Inflammatory macrophage treated with lipopolysaccharide for 1 hour (primary cell): ENCODE measurements at regions not wholly inside any gene's neighbourhood (a gene's known extent, or its start where the extent isn't known, plus 50 kb on each side); places are given as distances from the start of the nearest gene placed in this dataset.
"Not testable (repeated sequence)": the region's sequence is repeated elsewhere in the genome, so short reads cannot be mapped to it uniquely, and the experiment has no call there.

ENCODE experiments used
- DNase-seq, 2 donors: peaks; one replicate each; pipeline ENCODE4 v3.0.0-alpha.2; 2020 to 2022

DNA sequence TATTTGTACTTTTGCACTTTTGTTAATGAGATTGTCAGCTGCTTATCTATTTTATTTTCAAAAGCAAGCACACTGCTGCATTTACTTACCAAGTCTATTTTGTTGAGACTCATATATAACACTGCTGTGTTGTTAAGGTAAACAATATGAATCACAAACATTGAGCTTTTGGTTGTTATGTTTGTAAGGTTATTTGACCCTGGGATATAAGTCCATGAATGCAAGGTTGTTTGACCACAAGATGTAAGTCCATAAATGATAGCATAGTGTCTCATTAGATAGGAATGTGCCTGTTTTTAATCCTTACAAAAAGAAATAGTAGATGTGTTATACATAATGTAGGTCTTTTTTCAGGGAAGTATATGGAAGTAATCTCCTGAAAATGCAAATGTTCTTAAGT, 845.9 kb downstream of the CDH9 start:
- DNase-seq: no peak

DNA sequence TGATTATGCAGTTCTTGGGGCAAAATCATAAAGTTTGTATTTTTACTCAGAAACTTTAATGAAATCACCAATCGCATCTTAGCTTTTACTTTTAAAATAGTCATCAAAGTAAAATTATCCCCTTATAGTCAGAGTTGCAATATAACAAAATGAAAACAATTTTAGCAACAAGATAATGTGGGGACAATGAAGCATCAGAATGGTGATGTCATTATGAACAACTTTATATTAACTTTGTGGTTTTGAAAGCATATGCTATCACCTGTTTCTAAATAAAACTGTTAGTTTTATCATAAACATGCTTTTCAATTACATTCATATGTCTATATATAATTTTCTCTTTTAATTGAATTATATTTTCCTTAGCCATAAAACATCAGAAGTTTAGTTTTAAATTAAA, 856.8 kb downstream of the CDH9 start:
- DNase-seq: no peak

DNA sequence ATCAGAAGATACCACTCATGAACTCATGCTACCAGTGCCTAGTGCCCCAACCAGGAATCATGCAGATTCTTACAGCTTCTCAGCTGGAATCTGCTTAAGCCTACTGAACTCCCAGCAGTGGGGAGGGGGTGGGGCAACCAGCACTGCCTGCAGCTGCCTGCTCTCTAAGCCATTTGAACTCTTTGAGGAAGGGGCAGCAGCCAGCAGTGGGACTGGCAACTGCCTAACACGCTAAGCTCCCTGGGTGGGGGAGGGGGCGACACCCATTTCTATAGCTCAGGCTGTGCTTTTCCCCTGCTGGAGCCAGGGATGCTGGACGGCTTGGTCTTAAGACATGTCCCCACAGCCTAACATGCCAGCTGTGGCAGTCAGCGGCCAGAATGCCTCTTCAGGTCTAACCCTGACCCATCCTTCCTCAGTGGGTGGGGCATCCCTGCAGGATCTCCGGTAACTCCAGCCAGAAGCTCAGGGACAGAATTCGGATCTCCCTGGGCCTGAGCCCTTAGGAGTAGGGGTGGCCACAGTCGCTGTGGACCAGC, 889.7 kb downstream of the CDH9 start:
- no peak for DNase-seq

DNA sequence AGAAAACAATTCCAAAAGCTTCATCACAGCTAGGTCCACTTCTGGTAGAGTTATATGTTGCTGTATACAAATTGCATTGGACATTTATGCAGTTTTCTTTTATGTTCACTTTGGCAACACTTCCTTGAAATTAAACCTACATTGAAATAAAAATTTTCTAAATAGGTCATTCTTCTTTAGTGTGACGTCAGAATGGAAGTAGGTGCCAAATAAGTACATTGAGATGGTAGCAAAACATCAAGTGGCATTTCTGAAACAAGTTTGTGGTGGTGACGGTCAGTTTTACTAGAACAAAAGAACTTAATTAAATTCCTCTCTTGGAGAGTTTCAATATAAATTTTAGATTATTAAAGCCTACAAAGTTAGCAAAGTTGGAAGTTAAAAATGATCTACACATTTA, 895.1 kb downstream of the CDH9 start:
- no peak for DNase-seq

DNA sequence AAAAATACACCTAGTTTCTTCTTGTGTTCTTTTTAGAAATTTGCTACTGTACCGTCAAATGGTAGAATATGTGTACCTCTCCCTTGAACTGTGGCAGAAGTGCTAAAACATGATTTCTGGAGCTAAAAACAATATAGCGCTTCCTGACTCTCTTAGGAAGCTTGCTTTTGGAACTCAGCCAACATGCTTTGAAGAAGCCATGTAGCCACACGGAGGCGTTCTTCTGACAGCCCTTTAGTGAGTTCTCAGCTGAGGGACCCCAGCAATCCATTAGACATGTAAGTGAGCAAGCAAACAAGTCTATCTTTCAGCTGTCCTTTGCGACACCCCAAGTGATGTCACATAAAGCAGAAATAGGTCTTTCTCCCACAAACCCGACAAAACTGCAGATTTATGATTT, 917.0 kb downstream of the CDH9 start:
- DNase-seq: no peak

DNA sequence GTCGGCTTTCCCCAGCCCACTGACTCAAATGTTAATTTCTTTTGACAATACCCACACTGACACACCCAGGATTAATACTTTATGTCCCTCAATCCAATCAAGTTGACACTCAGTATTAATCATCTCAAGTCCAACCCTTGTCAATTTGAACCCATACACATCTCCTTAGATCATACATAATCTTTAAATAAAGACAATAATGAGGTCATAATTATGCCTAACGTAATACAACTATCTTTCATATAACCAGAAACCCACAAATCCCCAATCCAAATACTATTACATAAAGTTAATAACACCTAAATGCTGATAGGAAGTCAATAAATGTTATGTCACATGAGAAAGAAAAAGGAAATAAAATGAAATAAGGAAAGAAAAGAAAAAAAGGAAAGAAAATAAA, 934.2 kb downstream of the CDH9 start:
- no peak for DNase-seq

DNA sequence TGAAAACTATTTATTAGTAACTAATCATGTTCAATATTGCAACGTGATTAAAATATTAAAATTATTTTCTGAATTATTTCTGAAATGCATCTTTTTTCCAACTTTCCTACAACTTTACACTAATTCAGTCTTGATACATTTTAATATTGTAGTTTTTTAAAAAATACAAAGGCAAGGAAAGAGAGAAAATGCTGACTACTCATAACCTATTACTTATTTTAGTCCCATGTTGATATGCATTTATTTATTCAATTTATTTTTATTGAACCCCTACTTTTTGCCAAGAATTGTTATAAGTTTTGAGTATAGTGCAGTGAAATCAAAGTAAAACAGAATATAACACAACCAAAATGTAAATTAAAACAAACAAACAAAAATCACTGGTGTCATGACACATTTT, 978.2 kb downstream of the CDH9 start:
- DNase-seq: no peak

DNA sequence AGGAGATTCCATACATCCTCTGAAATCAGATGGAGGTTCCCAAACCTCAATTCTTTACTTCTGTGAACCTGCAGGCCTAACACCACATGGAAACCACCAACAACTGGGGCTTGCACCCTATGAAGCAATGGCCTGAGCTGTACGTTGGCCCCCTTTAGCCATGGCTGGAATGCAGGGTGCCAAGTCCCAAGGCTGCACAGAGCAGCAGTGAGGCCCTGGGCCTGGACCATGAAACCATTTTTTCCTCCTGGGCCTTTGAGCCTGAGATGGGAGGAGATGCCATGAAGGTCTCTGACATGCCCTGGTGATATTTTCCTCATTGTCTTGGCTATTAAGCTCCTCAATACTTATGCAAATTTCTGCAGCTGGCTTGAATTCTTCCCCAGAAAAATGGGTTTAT, 983.8 kb downstream of the CDH9 start:
- no peak for DNase-seq

DNA sequence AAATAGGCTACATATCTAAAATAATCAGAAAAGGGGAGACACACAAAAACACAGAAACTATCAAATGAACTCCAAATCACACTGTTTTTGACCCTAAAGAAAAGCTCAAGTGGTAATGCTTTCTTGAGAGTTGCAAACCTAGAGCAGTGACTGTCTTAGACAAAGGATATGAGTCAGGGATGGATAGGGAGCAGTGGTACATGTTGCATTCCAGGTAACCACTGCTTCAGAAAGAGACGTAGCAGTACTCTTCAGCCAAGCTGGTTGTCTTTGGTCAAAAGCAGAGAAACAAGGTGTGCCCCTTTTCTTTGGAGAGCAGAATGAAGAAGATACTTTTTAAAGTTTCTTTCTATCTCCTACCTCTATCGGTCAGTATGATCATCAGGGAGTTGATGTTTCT, 1003.6 kb downstream of the CDH9 start:
- DNase-seq: no peak

DNA sequence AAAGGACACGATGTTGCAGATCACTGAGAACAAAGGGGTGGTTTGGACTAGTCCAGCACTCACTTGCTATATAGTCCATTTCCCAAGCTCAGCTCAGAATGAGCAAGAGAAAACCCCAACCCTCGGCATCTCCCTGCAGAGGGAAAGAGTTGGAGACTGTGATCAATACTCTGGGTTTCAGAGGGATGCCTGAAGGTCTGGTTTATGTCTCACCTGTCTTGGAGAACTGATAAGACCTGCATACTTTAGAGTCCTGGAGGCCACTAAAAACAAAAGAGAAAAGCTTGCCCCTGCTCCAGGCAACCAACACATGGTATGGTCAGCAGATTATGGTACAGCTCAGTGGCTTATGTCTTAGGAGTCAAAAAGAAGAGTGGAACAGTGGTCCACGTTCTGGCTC, 1006.9 kb downstream of the CDH9 start:
- no peak for DNase-seq

DNA sequence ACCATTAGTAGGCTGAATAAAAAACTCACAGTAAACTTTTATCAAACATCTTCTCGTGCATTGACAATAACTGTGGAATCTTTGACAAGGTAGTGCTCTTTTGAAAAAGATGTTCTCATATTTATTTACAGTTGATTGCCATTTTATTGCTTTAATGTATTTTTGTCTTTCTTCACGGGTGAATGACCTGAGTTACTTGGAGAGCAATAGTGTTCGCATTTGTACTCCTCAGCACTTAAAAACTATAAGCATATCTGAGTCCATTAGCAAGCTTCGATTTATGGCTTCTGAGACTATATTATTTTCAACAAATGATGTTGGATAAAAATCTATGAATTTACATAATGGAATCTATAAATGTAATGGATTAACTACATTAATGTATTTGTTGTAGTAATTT, 1012.3 kb downstream of the CDH9 start:
- no peak for DNase-seq

DNA sequence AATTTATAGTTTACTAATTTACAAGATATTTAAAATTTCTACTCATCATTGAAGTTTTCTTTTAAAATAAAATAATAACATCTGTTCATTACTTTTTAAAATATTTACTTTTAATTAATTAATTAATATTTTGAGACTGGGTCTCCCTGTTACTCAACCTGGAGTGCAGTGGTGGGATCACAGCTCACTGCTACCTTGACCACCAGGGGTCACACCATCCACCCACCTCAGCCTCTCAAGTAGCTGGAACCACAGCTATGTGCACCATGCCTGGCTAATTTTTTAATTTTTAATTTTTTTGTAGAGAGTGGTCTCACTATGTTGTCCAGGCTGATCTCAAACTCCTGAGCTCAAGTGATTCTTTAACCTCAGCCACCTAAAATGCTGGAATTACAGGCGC, 1013.6 kb downstream of the CDH9 start:
- no peak for DNase-seq

DNA sequence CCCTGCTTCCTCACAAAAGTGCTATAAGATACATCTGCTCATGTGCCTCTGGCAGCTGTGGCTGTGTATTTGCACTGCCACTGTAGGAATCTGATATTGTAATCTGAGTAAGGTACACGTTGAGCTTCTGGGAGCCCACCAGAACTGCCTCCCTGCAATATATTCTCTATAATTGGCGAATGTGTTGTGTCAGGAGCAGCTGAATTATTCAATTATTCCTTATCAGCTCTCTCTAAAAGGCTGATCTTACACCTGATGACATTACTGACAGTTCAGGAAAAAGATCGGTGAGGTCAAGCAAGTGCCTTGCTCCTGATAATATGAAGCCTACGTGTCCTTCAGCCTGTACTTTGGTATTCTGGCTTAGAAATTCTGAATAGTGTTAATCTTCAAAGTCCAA, 1015.0 kb downstream of the CDH9 start:
- no peak for DNase-seq

DNA sequence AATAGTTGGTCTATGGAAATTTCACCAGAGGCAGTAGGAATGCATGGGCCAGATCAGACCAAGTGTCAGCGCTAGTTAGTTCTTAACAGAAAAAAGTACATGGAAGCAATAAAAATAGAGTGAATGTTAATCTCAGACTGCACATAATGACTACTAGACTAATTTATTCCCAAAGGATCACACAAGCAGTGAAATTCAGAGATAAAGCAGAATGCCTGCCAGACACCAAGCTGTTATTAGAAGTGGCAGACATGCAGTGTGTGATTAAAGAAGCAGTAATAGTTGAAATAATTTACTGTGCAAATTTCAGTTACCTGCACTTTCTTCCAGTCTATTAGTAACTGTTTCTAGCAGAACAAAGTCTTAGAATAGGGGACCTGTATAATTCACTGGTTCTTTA, 1024.2 kb downstream of the CDH9 start:
- no peak for DNase-seq

DNA sequence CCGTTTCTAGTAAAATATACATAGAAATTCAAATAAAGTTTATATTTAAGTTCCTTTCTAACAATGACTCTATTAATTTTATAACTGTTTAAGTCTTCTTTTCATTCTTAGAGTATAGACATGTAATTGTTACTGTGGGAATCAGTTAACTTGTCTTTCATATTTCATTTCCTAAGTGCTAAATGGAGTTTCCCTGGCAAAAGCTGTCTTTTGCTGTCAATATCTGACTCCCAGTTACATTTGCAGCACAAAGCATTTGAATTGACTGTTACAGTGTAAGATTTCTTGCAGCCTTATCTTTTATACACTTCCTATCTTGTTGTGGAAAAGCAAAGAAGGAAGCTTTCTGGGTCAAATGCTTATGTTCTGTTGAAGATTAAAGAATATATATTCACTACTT, 1026.3 kb downstream of the CDH9 start:
- DNase-seq: no peak

DNA sequence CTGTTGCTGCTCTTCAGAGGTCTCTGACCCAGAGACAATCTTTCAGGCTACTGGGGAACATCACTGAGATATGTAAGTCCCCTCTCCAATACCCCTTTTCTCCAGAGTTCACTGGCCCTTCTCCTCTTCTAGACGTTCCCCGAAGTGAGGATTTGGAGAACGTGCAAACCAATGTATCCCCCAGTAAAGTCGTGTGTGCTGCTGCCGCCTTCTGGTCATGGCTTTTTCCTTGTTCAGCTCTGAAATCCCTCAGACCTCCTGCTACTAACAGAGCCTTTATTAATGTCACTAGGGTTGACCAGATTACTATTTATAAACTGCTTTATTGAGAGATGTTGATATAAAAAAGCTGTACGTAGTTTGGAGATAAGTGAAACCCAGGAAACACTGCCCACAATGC, 1028.6 kb downstream of the CDH9 start:
- DNase-seq: no peak

DNA sequence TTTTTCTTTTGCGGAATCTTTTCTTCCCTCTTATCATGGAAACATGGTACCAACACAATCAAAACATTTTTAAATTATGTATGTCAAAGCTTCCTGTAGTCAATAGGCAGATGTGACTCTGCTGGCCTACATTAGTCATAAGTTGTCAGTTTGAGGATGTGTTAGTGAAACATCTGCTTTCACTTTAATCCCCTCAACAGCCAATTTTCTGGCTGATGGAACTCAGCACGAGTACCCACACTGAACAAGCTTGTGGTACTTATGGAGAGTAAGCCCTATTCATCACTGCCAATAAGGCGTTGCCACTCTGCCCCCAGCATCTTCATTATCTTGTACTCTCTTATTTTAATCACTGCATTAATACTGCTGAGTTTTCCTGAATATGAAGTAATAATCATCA, 1034.4 kb downstream of the CDH9 start:
- no peak for DNase-seq

DNA sequence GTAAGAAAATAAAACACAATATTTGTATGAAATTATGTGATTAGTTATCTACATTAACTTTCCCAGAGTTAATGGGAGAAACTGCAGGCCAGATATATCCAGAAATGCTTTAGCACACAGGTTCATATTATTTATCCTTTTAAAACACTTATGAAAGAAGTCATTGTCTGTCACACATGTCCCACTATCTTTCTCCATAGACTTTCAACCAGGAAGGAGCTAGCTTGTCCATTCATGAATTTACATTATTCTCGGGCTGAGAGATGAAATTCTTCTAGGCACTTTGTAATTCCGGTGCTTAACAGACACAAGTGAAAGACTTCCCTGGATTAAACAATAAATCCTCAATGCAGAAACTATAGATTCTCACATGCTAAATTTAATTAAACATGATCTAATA, 1043.2 kb downstream of the CDH9 start:
- no peak for DNase-seq

DNA sequence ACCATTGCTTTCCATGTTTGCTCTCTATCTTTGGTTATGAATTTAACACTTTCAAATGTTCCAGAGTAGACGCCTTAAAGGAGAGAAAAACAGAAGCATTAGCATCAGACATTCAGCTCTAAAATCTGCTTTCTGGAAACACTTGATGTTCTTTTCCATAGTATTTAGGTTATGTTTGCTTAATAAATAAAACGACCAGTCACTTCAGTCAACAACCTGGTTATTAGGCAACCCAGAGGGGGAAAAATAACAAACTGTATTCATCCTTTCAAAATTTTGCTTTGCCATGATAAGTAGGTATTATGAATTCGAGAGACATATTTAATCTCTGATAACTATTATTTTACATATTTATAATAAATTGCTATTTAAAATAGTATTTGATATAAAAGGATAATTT, 1044.7 kb downstream of the CDH9 start:
- no peak for DNase-seq

DNA sequence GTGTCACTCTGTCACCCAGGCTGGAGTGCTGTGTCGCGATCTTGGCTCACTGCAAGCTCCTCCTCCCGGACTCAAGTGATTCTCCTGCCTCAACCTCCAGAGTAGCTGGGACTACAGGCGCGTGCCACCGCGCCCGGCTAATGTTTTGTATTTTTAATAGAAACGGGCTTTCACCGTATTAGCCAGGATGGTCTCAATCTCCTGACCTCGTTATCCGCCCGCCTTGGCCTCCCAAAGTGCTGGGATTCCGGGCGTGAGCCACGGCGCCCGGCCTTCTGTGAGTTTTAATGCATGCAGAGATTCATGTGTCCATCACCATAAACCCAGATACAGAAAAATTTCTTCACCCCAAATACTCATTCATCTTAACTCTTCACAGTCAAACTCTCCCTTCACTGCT, 1046.7 kb downstream of the CDH9 start:
- no peak for DNase-seq

DNA sequence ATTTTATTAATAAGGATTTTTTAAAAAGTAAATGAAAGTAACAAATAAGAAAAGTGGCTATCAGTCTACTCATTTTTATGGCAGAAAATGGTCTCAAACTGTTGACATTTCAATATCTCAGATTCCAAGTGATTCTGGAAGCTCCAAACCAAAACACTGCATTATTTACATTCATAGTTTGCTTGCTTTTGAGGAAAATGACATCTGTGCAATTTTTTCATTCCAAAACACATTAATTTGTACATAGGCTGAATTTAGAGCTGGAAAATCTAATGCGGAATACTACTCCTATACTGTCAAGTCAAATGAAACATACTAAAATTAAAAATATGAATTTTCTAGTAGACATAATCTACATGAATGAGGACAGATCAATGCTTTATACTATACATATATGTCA, 1047.6 kb downstream of the CDH9 start:
- no peak for DNase-seq

DNA sequence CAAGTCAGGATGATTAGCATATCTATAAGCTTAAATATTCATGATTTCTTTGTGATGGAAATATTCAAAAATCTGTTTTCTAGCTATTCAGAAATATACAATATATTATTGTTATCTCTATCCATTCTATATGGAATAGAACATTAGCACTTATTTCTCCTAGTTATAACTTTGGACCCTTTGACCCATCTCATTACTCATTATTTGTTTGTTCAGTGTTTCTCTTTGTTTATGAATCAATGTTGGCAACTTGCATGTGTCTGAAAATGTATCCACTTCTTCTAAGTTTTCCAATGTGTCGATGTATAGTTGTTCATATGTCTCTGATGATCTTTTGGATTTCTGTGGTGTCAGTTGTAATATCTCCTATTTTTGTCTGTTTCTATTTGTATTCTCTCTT, 1059.3 kb downstream of the CDH9 start:
- no peak for DNase-seq

DNA sequence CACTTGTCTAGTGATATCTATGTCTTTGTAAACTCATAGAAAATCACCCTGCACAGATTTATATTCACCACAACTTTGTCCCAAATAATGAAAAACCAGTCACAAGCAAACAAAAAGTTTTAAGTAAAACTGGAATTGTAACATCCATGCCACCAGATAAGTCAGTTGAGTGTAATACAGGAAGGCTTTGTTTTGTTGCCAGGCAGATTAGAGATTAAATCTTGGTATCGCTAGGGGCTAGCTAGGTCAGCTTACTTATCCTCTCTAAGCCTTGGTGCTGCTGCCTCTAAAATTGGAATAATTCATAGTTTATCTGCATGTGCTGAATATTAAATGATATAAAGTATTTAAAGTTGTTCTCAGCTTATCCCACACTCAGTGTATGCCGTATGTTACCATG, 1062.5 kb downstream of the CDH9 start:
- DNase-seq: no peak

DNA sequence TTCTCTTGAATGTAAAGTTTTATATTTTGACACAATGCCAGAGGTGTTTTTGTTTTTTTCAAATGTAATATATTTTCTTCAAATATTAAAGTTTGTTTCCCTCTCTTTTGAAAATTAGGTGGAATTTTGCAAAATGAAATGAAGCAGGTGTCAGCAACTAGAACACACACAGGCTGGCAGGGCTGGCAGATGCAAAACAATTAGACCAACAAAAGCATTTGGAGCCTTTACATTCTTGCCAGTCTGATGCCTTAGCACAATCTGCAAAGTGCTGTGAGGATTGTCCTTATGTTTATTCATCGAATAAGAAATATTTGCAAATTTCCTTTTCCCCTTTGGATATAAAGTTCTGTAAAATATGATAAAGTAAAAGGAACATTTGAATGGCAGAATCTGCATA, 1063.9 kb downstream of the CDH9 start:
- no peak for DNase-seq

DNA sequence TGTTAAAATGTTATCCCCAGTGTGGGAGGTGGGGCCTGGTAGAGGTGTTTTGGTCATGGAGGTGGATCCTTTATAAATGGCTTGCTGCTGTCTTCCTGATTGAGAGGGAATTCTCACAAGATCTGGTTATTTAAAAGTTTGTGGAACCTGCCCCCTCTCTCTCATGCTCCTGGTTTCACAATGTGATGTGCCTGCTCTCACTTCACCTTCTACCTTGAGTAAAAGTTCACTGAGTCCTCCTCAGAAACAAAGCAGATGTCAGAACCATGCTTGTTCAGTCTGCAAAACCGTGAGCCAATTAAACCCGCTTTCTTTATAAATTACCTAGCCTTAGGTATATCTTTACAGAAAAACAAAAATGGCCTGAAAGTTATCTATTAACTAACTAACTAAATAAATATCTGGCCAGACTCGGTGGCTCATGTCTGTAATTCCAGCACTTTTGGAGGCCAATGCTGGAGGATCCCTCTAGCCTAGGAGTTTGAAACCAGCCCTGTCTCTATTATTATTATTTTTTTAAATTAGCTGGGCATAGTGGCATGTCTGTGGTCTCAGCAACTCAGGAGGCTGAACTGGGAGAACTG, 1067.4 kb downstream of the CDH9 start:
- no peak for DNase-seq

DNA sequence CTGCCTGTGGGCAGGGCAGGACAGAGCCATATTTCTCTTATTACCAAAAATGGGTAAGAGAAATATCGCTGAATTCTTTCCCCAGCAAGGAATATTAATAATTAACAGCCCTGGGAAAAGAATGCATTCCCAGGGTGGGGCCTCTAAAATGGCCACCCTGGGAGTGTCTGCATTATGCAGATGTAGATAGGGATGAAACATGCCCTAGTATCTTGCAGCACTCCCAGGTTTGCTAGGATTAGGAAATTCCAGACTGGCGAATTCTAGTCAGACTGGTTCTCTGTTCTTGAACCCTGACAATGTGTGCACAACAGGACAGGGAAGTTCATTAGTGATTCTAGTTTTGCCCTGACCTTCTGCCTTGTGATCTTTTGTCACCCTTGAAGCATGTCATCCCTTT, 1069.3 kb downstream of the CDH9 start:
- not testable (repeated sequence) for DNase-seq
